HCT116 (cell line): ENCODE measurements at regions not wholly inside any gene's neighbourhood (a gene's known extent, or its start where the extent isn't known, plus 50 kb on each side); places are given as distances from the start of the nearest gene placed in this dataset.

Source experiments
- ATAC-seq: fragments of 200-7000 bp; cut with Tn5 transposase; 2 replicates; pipeline ENCODE4 v1.9.1; 2020; ENCODE audit warnings: mild to moderate bottlenecking, moderate library complexity
- BruUV-seq: library from RNA; stranded (reverse); fragments of 400-500 nt; replicated peaks from 2 replicates; lab custom pipeline; 2021; lab: Mats Ljungman, UMichigan
- CTCF ChIA-PET: fragments of 300-600 bp; sonication (Branson Sonifier 250); formaldehyde crosslinking; loops from one replicate; lab custom pipeline; 2021; ENCODE audit warnings: antibody characterized with exemption; lab: Charles Lee
- POLR2A ChIA-PET: fragments of 300-600, 350-600 bp; sonication (Branson Sonifier 250); formaldehyde crosslinking; loops from one replicate; lab custom pipeline; 2021; ENCODE audit warnings: antibody characterized with exemption; lab: Charles Lee
- RAD21 ChIA-PET, 2 experiments: fragments of 300-600 bp; sonication (Branson Sonifier 250); formaldehyde crosslinking; loops; one replicate each; lab custom pipeline; 2023; ENCODE audit warnings: low total read pairs in 2 of 2; ENCODE audit not compliant: uncharacterized antibody in 2 of 2, unreplicated experiment in 2 of 2, low non-redundant PET in 1 of 2; lab: Charles Lee
- DNase-seq: peaks from one replicate; pipeline ENCODE4 v3.0.0-alpha.2; 2010; ENCODE audit warnings: low read depth, low spot score
- H2AFZ ChIP-seq: fragments of 200-600 bp; shearing (Covaris generic), sonication (generic); 2 replicates; pipeline ENCODE4 v1.6.1; 2017; ENCODE audit warnings: low read depth, mixed run types, mixed read lengths, antibody characterized with exemption, low read length; ENCODE audit not compliant: poor library complexity, severe bottlenecking
- H3K27ac ChIP-seq: 2 replicates; pipeline ENCODE4 v1.5.1; 2012; ENCODE audit warnings: low read depth, low read length
- H3K27me3 ChIP-seq: fragments of 200-600 bp; sonication (generic); 2 replicates; pipeline ENCODE4 v1.6.1; 2016; ENCODE audit warnings: mixed run types, low read length, mixed read lengths; ENCODE audit not compliant: insufficient read depth
- H3K36me3 ChIP-seq, 2 experiments: fragments of 200-500 bp in 1 of 2; fragments of 200-600 bp in 1 of 2; sonication (Bioruptor generic) in 1 of 2; sonication (generic) in 1 of 2; 2 replicates each; pipeline versions ENCODE4 v1.5.1 to v1.6.1; 2014 to 2016; ENCODE audit warnings: low read length in 2 of 2, inconsistent platforms in 1 of 2, mixed read lengths in 1 of 2, mixed run types in 1 of 2; ENCODE audit not compliant: insufficient read depth in 2 of 2, control insufficient read depth in 1 of 2
- H3K4me1 ChIP-seq, 2 experiments: fragments of 200-600 bp in 1 of 2; sonication (generic) in 1 of 2; 2 replicates each; pipeline versions ENCODE4 v1.5.1 to v1.6.1; 2012 to 2017; ENCODE audit warnings: low read length in 2 of 2, inconsistent platforms in 1 of 2, mild to moderate bottlenecking in 1 of 2, mixed read lengths in 1 of 2, mixed run types in 1 of 2, moderate library complexity in 1 of 2; ENCODE audit not compliant: insufficient read depth in 2 of 2, control insufficient read depth in 1 of 2
- H3K4me2 ChIP-seq: fragments of 200-600 bp; sonication (generic); 2 replicates; pipeline ENCODE4 v1.6.1; 2017; ENCODE audit warnings: mixed run types, low read length, mixed read lengths
- H3K4me3 ChIP-seq, 2 experiments: fragments of 200-600 bp in 1 of 2; sonication (generic) in 1 of 2; replicated peaks in 1 of 2; 2 replicates each; pipeline ENCODE4 v1.5.1; 2011 to 2016; ENCODE audit warnings: low read length in 2 of 2, control low read depth in 1 of 2, low read depth in 1 of 2, mild to moderate bottlenecking in 1 of 2, mixed read lengths in 1 of 2, mixed run types in 1 of 2
- H3K79me2 ChIP-seq: fragments of 200-600 bp; sonication (generic); 2 replicates; pipeline ENCODE4 v1.6.1; 2017; ENCODE audit warnings: mild to moderate bottlenecking, mixed run types, low read length, moderate library complexity, mixed read lengths; ENCODE audit not compliant: insufficient read depth
- H3K9ac ChIP-seq: fragments of 200-600 bp; sonication (generic); 2 replicates; pipeline ENCODE4 v1.6.1; 2016; ENCODE audit warnings: low read length, mixed read lengths
- H3K9me2 ChIP-seq: fragments of 200-600 bp; sonication (generic), shearing (Covaris generic); 2 replicates; pipeline ENCODE4 v1.6.1; 2017; ENCODE audit warnings: mixed run types, mild to moderate bottlenecking, moderate library complexity; ENCODE audit not compliant: insufficient read depth
- H3K9me3 ChIP-seq, 2 experiments: fragments of 200-500 bp in 1 of 2; fragments of 200-600 bp in 1 of 2; sonication (Bioruptor generic) in 1 of 2; sonication (generic) in 1 of 2; 2 replicates each; pipeline ENCODE4 v1.6.1; 2014 to 2017; ENCODE audit warnings: low read length in 2 of 2, mixed read lengths in 2 of 2, inconsistent platforms in 1 of 2, low read depth in 1 of 2, mild to moderate bottlenecking in 1 of 2, mixed run types in 1 of 2, moderate library complexity in 1 of 2; ENCODE audit not compliant: control insufficient read depth in 1 of 2, insufficient read depth in 1 of 2
- H4K20me1 ChIP-seq: fragments of 200-600 bp; sonication (generic), shearing (Covaris generic); 2 replicates; pipeline ENCODE4 v1.6.1; 2017; ENCODE audit warnings: mixed run types, mild to moderate bottlenecking, moderate library complexity; ENCODE audit not compliant: insufficient read depth
- EGR1 ChIP-seq: IDR thresholded peaks from 2 replicates; pipeline ENCODE4 v1.6.1; 2012; ENCODE audit warnings: low read depth
- ELF1 ChIP-seq: IDR thresholded peaks from 2 replicates; pipeline ENCODE4 v1.6.1; 2012; ENCODE audit warnings: low read depth, borderline replicate concordance
- EZH2 ChIP-seq: fragments of 200-600 bp; sonication (generic); IDR thresholded peaks from 2 replicates; pipeline ENCODE4 v1.6.1; 2017; ENCODE audit warnings: antibody characterized with exemption, mixed run types
- EZH2phosphoT487 ChIP-seq: fragments of 200-600 bp; IDR thresholded peaks from 2 replicates; pipeline ENCODE4 v1.6.1; 2018; ENCODE audit warnings: antibody characterized with exemption, borderline replicate concordance
- POLR2AphosphoS5 ChIP-seq: IDR thresholded peaks from 2 replicates; pipeline ENCODE4 v1.6.1; 2011; ENCODE audit warnings: mild to moderate bottlenecking, low read depth, low read length, moderate library complexity
- REST ChIP-seq: IDR thresholded peaks from 2 replicates; pipeline ENCODE4 v1.6.1; 2012; ENCODE audit warnings: low read depth
- SIN3A ChIP-seq: IDR thresholded peaks from 2 replicates; pipeline ENCODE4 v1.6.1; 2012; ENCODE audit warnings: low read depth
- SP1 ChIP-seq: IDR thresholded peaks from 2 replicates; pipeline ENCODE4 v1.6.1; 2012; ENCODE audit warnings: low read depth
- SRF ChIP-seq: IDR thresholded peaks from 2 replicates; pipeline ENCODE4 v1.6.1; 2012; ENCODE audit warnings: low read depth
- TCF7L2 ChIP-seq: IDR thresholded peaks from 2 replicates; pipeline ENCODE4 v1.7.0; 2011; ENCODE audit warnings: borderline replicate concordance, inconsistent platforms; ENCODE audit not compliant: insufficient read depth, insufficient read length; ENCODE audit errors: extremely low read depth
- ZNF274 ChIP-seq: fragments of 200-500 bp; sonication (Bioruptor generic); IDR thresholded peaks from 2 replicates; pipeline ENCODE4 v1.6.1; 2014; ENCODE audit warnings: mild to moderate bottlenecking, low read depth, low read length, inconsistent platforms
- intact Hi-C: fragments of 100-400 bp; cut with micrococcal nuclease; formaldehyde crosslinking; loops from 2 replicates; pipeline ENCODE4 v1.10.0; 2022
- TF ChIP-seq, protein P1 (sequence below), 3 experiments: fragments of 200-600 bp in 1 of 3; sonication (generic) in 1 of 3; IDR thresholded peaks in 2 of 3; conservative IDR thresholded peaks in 1 of 3; 2 replicates each; pipeline ENCODE4 v1.5.1; 2012 to 2017; ENCODE audit warnings: low read depth in 2 of 3, low read length in 2 of 3, antibody characterized with exemption in 1 of 3, borderline replicate concordance in 1 of 3, control low read depth in 1 of 3, mild to moderate bottlenecking in 1 of 3, mixed read lengths in 1 of 3, mixed run types in 1 of 3, moderate library complexity in 1 of 3; ENCODE audit not compliant: insufficient read depth in 1 of 3

GRCh38 chr10:118472415-118473304 is 122.8 kb downstream of the PRLHR start:
- no peak for ATAC-seq
- Histone ChIP-seq H3K9ac (no peak overlapping the region), H3K4me2 (no peak overlapping the region), H3K36me3 (no peaks in the 10 kb centered on the region), H3K4me1 (no peaks in the 10 kb centered on the region), H4K20me1 (no peaks in the 10 kb centered on the region), H3K9me3 (no peaks in the 10 kb centered on the region), H3K79me2 (no peaks in the 10 kb centered on the region), H2AFZ (no peak overlapping the region), H3K4me3 (no peak overlapping the region), H3K27ac (no peak overlapping the region), H3K9me2 (no peaks in the 10 kb centered on the region), H3K27me3 (peaks cover 54% of the 10 kb centered on the region)
- intact Hi-C loops, result no loop called here
- DNase-seq, result no peak
- ChIA-PET RAD21 (no interaction called here), CTCF (interaction anchor here (1.8 kb wide), 1 partner anchor 14 kb away, joined by 8 read pairs; no protein-coding TSS in a partner anchor), POLR2A (no interaction called here)
- TF ChIP-seq POLR2AphosphoS5, result no peak
- TF ChIP-seq REST, result no peak
- TF ChIP-seq TCF7L2, result no peak
- no peak for TF ChIP-seq EGR1
- no peak for TF ChIP-seq EZH2
- no peak for TF ChIP-seq ZNF274
- no peak for TF ChIP-seq SRF
- TF ChIP-seq, protein P1, sequence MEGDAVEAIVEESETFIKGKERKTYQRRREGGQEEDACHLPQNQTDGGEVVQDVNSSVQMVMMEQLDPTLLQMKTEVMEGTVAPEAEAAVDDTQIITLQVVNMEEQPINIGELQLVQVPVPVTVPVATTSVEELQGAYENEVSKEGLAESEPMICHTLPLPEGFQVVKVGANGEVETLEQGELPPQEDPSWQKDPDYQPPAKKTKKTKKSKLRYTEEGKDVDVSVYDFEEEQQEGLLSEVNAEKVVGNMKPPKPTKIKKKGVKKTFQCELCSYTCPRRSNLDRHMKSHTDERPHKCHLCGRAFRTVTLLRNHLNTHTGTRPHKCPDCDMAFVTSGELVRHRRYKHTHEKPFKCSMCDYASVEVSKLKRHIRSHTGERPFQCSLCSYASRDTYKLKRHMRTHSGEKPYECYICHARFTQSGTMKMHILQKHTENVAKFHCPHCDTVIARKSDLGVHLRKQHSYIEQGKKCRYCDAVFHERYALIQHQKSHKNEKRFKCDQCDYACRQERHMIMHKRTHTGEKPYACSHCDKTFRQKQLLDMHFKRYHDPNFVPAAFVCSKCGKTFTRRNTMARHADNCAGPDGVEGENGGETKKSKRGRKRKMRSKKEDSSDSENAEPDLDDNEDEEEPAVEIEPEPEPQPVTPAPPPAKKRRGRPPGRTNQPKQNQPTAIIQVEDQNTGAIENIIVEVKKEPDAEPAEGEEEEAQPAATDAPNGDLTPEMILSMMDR (IDR thresholded peaks at IDR 0.05 in 2 of 3, conservative IDR thresholded peaks at IDR 0.05 in 1 of 3; ENCODE audit: borderline replicate concordance in 1 of 3, insufficient read depth in 1 of 3, low read depth in 2 of 3, low read length in 2 of 3), result no peak
- no peak for TF ChIP-seq ELF1
- TF ChIP-seq EZH2phosphoT487, result no peak
- TF ChIP-seq SP1, result no peak
- TF ChIP-seq SIN3A, result no peak
- no TSS peak for BruUV-seq
